Activated T-helper 1 cell treated with anti-CD3 and anti-CD28 coated beads, Interleukin-12 subunit alpha, Interleukin-12 subunit beta, Interleukin-2, Interleukin-4 antibody, amounts not matched to agents 30 ng/mL and 10 ng/mL and 1 ng/mL, durations not matched to agents 14 hours and 24 hours and 36 hours (primary cell): ENCODE measurements at regions not wholly inside any gene's neighbourhood (a gene's known extent, or its start where the extent isn't known, plus 50 kb on each side); places are given as distances from the start of the nearest gene placed in this dataset.

Source experiments
- DNase-seq: peaks from one replicate; pipeline ENCODE4 v3.0.0; 2021; ENCODE audit warnings: low spot score
- H3K27ac Mint-ChIP-seq: one replicate; pipeline ENCODE4 v1.8.0; 2021; ENCODE audit warnings: mild to moderate bottlenecking, mixed read lengths
- H3K27me3 Mint-ChIP-seq: one replicate; pipeline ENCODE4 v1.8.0; 2022; ENCODE audit warnings: mild to moderate bottlenecking, moderate library complexity, mixed read lengths; ENCODE audit not compliant: insufficient read depth
- H3K36me3 Mint-ChIP-seq: one replicate; pipeline ENCODE4 v1.8.0; 2021; ENCODE audit warnings: low read depth, mixed read lengths
- H3K4me1 Mint-ChIP-seq: one replicate; pipeline ENCODE4 v1.8.0; 2021; ENCODE audit warnings: low read depth, mixed read lengths
- H3K4me3 Mint-ChIP-seq: one replicate; pipeline ENCODE4 v1.8.0; 2021; ENCODE audit warnings: mild to moderate bottlenecking, moderate library complexity, mixed read lengths
- H3K9me3 Mint-ChIP-seq: one replicate; pipeline ENCODE4 v1.8.0; 2021; ENCODE audit warnings: mixed read lengths
- intact Hi-C: fragments of 100-400 bp; cut with micrococcal nuclease; formaldehyde crosslinking; loops from one replicate; pipeline ENCODE4 v1.15.1; 2024

- intact Hi-C loops: no loop called here
- Mint-ChIP-seq H3K4me3 (no peak overlapping the region), H3K27me3 (no peaks in the 10 kb centered on the region), H3K9me3 (no peaks in the 10 kb centered on the region), H3K36me3 (no peaks in the 10 kb centered on the region), H3K27ac (no peak overlapping the region), H3K4me1 (no peaks in the 10 kb centered on the region)
- no peak for DNase-seq
Measured at GRCh38 chr22:49190816-49191505, 636.7 kb downstream of the BRD1 start.

- no peak overlapping the region for H3K4me3 Mint-ChIP-seq
- no peaks in the 10 kb centered on the region for H3K9me3 Mint-ChIP-seq
- H3K27me3 Mint-ChIP-seq: peaks cover 4% of the 10 kb centered on the region
- intact Hi-C loops: no loop called here
- no peak overlapping the region for H3K27ac Mint-ChIP-seq
- no peak for DNase-seq
- H3K36me3 Mint-ChIP-seq: no peaks in the 10 kb centered on the region
- H3K4me1 Mint-ChIP-seq: no peaks in the 10 kb centered on the region
Measured at GRCh38 chr22:49189871-49190270, 637.8 kb downstream of the BRD1 start.

GRCh38 chr22:49188591-49188990 is 639.1 kb downstream of the BRD1 start:
- H3K27ac Mint-ChIP-seq: no peak overlapping the region
- intact Hi-C loops: no loop called here

GRCh38 chr22:49188091-49188490 is 639.6 kb downstream of the BRD1 start:
- peaks cover 4% of the 10 kb centered on the region for H3K27me3 Mint-ChIP-seq
- no peaks in the 10 kb centered on the region for H3K36me3 Mint-ChIP-seq
- H3K27ac Mint-ChIP-seq: no peak overlapping the region
- H3K4me1 Mint-ChIP-seq: no peaks in the 10 kb centered on the region
- H3K9me3 Mint-ChIP-seq: no peaks in the 10 kb centered on the region
- no peak for DNase-seq
- H3K4me3 Mint-ChIP-seq: no peak overlapping the region
- intact Hi-C loops: no loop called here

More at GRCh38 chr22:49188591-49188990, 639.1 kb downstream of the BRD1 start:
- no peaks in the 10 kb centered on the region for H3K4me1 Mint-ChIP-seq
- H3K9me3 Mint-ChIP-seq: no peaks in the 10 kb centered on the region
- no peaks in the 10 kb centered on the region for H3K36me3 Mint-ChIP-seq
- H3K27me3 Mint-ChIP-seq: peaks cover 4% of the 10 kb centered on the region
- DNase-seq: no peak
- no peak overlapping the region for H3K4me3 Mint-ChIP-seq

- no peak for DNase-seq
- Mint-ChIP-seq H3K27me3 (peaks cover 4% of the 10 kb centered on the region), H3K9me3 (no peaks in the 10 kb centered on the region), H3K27ac (no peak overlapping the region), H3K36me3 (no peaks in the 10 kb centered on the region), H3K4me3 (no peak overlapping the region), H3K4me1 (no peaks in the 10 kb centered on the region)
- intact Hi-C loops: no loop called here
Measured at GRCh38 chr22:49186762-49187161, 640.9 kb downstream of the BRD1 start.

- Mint-ChIP-seq H3K36me3 (no peaks in the 10 kb centered on the region), H3K4me1 (no peaks in the 10 kb centered on the region), H3K4me3 (no peak overlapping the region), H3K27ac (no peak overlapping the region), H3K27me3 (peaks cover 4% of the 10 kb centered on the region), H3K9me3 (no peaks in the 10 kb centered on the region)
- DNase-seq: no peak
- intact Hi-C loops: no loop called here
Measured at GRCh38 chr22:49186293-49186692, 641.4 kb downstream of the BRD1 start.

GRCh38 chr22:49185312-49185969 is 642.2 kb downstream of the BRD1 start:
- no peaks in the 10 kb centered on the region for H3K9me3 Mint-ChIP-seq
- intact Hi-C loops: no loop called here
- H3K4me3 Mint-ChIP-seq: no peak overlapping the region
- no peaks in the 10 kb centered on the region for H3K36me3 Mint-ChIP-seq
- no peak for DNase-seq
- no peaks in the 10 kb centered on the region for H3K4me1 Mint-ChIP-seq
- H3K27me3 Mint-ChIP-seq: peaks cover 4% of the 10 kb centered on the region
- no peak overlapping the region for H3K27ac Mint-ChIP-seq

- no peak overlapping the region for H3K4me3 Mint-ChIP-seq
Measured at GRCh38 chr22:49184736-49185135, 642.9 kb downstream of the BRD1 start.

GRCh38 chr22:49183826-49184216 is 643.9 kb downstream of the BRD1 start:
- intact Hi-C loops: no loop called here
- peaks cover 4% of the 10 kb centered on the region for H3K27me3 Mint-ChIP-seq

More at GRCh38 chr22:49184736-49185135, 642.9 kb downstream of the BRD1 start:
- H3K27me3 Mint-ChIP-seq: peaks cover 4% of the 10 kb centered on the region
- no peak overlapping the region for H3K27ac Mint-ChIP-seq
- no peak for DNase-seq
- intact Hi-C loops: no loop called here
- no peaks in the 10 kb centered on the region for H3K36me3 Mint-ChIP-seq
- H3K4me1 Mint-ChIP-seq: no peaks in the 10 kb centered on the region
- no peaks in the 10 kb centered on the region for H3K9me3 Mint-ChIP-seq

GRCh38 chr22:49183208-49183825 is 644.4 kb downstream of the BRD1 start:
- Mint-ChIP-seq H3K27me3 (peaks cover 4% of the 10 kb centered on the region), H3K36me3 (no peaks in the 10 kb centered on the region), H3K4me3 (no peak overlapping the region), H3K9me3 (no peaks in the 10 kb centered on the region), H3K27ac (no peak overlapping the region), H3K4me1 (no peaks in the 10 kb centered on the region)
- no peak for DNase-seq
- intact Hi-C loops: no loop called here

More at GRCh38 chr22:49183826-49184216, 643.9 kb downstream of the BRD1 start:
- Mint-ChIP-seq H3K4me1 (no peaks in the 10 kb centered on the region), H3K27ac (no peak overlapping the region), H3K4me3 (no peak overlapping the region), H3K9me3 (no peaks in the 10 kb centered on the region), H3K36me3 (no peaks in the 10 kb centered on the region)
- DNase-seq: no peak

- Mint-ChIP-seq H3K9me3 (no peaks in the 10 kb centered on the region), H3K4me1 (no peaks in the 10 kb centered on the region), H3K27me3 (peaks cover 4% of the 10 kb centered on the region), H3K4me3 (no peak overlapping the region), H3K36me3 (no peaks in the 10 kb centered on the region), H3K27ac (no peak overlapping the region)
- DNase-seq: no peak
- intact Hi-C loops: no loop called here
Measured at GRCh38 chr22:49182416-49182815, 645.3 kb downstream of the BRD1 start.

GRCh38 chr22:49181942-49182341 is 645.7 kb downstream of the BRD1 start:
- Mint-ChIP-seq H3K36me3 (no peaks in the 10 kb centered on the region), H3K27me3 (peaks cover 4% of the 10 kb centered on the region), H3K27ac (no peak overlapping the region), H3K4me1 (no peaks in the 10 kb centered on the region), H3K9me3 (no peaks in the 10 kb centered on the region), H3K4me3 (no peak overlapping the region)
- no peak for DNase-seq
- intact Hi-C loops: no loop called here

GRCh38 chr22:49181431-49181830 is 646.2 kb downstream of the BRD1 start:
- H3K27ac Mint-ChIP-seq: no peak overlapping the region
- H3K4me1 Mint-ChIP-seq: no peaks in the 10 kb centered on the region
- intact Hi-C loops: no loop called here

More at GRCh38 chr22:49181431-49181830, 646.2 kb downstream of the BRD1 start:
- Mint-ChIP-seq H3K36me3 (no peaks in the 10 kb centered on the region), H3K4me3 (no peak overlapping the region), H3K27me3 (peaks cover 4% of the 10 kb centered on the region), H3K9me3 (no peaks in the 10 kb centered on the region)
- DNase-seq: no peak
